AG20443 (cell line): ENCODE measurements at regions not wholly inside any gene's neighbourhood (a gene's known extent, or its start where the extent isn't known, plus 50 kb on each side); places are given as distances from the start of the nearest gene placed in this dataset.
"Not testable (repeated sequence)": the region's sequence is repeated elsewhere in the genome, so short reads cannot be mapped to it uniquely, and the experiment has no call there.

Experiments
- DNase-seq: peaks from one replicate; pipeline ENCODE4 v3.0.0; 2012; ENCODE audit warnings: low spot score, mixed read lengths

DNA sequence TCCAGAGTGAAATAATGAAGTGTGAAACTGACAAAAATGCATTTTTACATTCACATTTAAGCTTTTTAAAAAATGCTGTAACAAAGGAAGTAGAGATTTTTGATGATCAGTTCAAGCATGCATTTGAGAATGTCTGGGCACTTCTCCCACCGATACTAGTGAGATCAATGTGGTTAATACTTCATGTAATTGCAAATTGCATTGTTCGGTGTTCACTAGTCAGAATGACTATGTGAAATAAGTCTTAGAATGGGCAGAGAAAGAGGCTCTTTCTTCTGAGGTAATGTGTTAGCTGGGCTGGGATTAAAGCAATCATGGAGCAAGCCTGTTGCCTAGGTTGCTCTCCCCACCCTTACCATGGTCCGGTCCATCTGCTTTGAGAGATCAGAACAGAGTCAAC, 587.0 kb upstream of the GRM7 start:
- no peak for DNase-seq

DNA sequence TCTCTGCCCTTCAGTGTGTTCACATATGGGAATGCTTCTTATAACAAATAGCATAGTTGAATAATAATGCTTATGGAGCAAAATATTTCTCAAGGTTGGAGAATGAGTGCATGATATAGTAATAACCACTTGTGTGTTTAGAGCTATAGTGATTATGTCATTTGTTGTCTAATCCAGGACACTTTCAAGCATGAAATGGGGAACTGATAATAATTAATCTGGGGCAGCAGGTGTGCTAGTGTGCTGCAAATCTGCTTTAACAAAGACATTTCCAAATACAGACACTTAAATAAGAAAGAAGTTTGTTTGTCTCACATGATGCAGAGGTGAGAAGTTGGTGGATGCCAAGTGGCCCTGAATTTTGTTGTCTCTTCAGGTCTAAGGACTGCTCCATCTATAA, 579.3 kb upstream of the GRM7 start:
- DNase-seq: no peak

- no peak for DNase-seq
Observed at GRCh38 chr3:6282918-6283317, 578.0 kb upstream of the GRM7 start.

DNA sequence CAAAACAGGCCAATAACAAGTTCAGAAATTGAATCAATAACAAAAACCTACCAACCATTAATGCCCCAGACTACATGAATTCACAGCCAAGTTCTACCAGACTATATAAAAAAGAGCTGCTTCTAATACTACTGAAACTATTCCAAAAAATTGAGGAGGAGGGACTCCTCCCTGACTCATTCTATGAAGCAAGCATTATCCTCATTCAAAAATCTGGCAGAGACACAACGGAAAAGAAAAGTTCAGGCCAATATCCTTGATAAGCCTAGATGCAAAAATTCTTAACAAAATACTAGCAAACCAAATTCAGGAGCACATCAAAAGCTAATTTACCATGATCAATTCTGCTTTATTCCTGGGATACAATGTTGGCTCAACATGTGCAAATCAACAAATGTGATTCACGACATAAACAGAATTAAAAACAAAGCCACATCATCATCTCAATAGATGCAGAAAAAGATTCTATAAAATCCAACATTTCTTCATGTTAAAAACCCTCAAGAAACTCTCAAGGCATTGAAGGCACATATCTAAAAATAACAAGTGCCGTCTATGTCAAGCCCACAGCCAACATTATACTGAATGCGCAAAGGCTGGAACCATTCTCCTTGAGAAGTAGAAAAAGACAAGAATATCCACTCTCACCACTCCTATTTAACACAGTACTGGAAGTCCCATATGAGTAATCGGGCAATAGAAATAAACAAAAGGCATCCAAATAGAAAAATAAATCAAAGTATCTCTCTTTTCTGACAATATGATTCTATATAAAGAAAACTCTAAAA, 573.6 kb upstream of the GRM7 start:
- no peak for DNase-seq

DNA sequence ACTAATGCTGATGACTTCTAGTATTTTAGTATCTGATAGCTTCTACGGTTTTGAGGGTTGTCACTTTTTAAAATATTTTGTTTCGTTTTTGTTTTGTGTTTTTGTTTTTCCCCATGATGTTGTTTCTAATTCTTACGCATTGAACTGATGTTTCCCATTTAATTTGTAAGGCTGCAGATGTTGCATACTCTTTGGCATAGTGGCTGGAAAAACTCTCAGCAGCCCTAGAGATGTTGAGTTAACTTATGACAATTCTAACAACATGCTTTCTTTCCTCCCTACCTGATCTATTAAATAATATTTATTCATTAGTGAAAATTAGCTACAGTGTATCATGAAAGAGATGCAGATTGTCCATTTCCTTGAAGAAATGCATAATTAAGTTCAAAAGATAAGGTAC, 559.3 kb upstream of the GRM7 start:
- DNase-seq: no peak

DNA sequence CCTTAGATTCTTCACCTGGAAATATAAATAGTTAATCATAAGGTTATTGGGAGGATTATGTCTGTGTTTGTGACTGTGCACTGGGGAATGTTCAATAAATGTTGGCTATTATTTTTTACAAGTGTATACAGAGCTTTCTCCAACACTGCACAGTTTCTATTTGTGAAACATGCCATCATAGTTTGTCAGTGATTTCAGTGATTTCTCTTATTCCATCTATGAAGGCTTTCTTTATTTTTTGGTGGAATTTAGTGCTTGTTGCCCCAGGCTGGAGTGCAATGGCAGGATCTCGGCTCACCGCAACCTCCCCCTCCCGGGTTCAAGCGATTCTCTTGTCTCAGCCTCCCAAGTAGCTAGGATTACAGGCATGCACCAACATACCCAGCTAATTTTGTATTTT, 545.0 kb upstream of the GRM7 start:
- DNase-seq: no peak

- DNase-seq: no peak
Observed at GRCh38 chr3:6321999-6322398, 538.9 kb upstream of the GRM7 start.

DNA sequence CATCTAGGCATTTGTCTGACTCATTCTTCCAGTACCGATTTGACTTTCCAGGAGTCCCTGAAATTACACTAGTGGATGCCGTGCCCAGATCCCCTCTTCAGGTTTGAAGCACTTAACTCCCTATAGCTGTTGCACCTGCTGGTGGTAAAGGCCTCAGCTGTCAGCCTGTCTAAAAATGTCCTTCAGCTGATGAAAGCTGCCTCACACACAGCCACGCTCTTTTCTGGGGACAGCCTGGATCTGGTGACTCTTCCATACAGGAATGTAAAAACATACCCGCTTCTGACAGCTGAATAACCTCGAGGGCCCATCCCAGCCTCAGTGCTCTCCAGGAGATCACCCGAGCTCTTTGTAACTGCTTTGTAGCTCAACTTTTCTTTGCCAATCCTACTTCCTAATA, 534.1 kb upstream of the GRM7 start:
- DNase-seq: no peak

DNA sequence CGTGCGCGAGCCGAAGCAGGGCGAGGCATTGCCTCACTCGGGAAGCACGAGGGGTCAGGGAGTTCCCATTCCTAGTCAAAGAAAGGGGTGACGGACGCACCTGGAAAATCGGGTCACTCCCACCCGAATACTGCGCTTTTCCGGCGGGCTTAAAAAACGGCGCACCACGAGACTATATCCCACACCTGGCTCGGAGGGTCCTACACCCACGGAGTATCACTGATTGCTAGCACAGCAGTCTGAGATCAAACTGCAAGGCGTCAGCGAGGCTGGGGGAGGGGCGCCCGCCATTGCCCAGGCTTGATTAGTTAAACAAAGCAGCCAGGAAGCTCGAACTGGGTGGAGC, 520.0 kb upstream of the GRM7 start:
- DNase-seq: not testable (repeated sequence)

DNA sequence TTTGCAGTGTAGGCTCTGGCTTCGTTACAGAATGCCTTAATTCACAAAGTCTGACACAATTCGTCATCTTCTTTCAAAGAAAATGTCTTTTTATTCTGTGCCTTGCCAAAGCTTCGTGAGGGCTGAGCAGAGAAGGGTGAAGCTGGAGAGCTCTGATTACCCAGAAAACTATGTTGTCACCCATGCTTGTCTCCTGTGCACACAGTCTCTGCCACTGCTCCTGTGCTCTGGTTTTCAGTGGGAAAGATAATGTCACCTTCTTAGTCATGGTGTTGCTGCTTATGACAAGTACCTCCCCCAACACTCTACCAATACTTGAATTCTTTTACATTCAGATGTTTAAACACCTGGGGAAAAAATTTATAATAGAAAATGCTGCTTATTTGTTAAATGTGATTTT, 509.2 kb upstream of the GRM7 start:
- no peak for DNase-seq

GRCh38 chr3:6354653-6355052, 506.3 kb upstream of the GRM7 start:
- no peak for DNase-seq

DNA sequence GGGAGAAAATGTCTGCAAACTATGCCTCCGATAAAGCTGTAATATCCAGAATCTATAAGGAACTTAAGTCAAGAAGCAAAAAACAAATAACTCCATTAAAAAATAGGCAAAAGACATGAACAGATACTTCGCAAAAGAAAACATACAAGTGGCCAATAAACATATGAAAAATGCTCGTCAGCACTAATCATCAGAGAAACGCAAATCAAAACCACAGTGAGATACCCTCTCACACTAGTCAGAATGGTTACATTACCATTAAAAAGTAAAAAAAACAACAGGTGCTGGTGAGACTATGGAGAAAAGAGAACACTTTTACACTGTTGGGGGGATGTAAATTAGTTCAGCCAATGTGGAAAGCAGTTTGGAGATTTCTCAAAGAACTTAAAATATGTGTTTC, 498.5 kb upstream of the GRM7 start:
- DNase-seq: no peak

- DNase-seq: no peak
Observed at GRCh38 chr3:6367171-6367570, 493.7 kb upstream of the GRM7 start.

GRCh38 chr3:6392123-6392522, 468.8 kb upstream of the GRM7 start:
- no peak for DNase-seq

GRCh38 chr3:6394944-6395343, 466.0 kb upstream of the GRM7 start:
- no peak for DNase-seq

DNA sequence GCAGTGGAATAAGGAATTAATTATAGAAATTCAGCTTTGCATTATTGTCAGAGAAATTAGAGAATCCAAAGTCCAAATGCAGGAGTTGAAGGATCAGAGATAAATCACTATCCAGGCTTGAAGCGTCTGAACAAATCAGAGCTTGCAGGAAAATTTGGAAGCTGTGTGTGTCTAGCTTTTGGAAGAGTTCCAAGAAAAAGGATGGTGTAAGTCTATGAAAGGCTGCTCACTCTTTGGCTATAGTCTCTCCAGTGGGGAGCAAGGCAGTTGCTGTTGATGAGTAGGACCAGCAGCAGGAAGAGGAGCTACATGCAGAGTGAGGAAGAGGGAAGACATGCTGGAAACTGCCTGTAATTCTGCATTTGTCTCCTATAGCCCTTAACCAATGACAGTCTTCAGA, 464.3 kb upstream of the GRM7 start:
- no peak for DNase-seq

GRCh38 chr3:6402666-6403065, 458.2 kb upstream of the GRM7 start:
- DNase-seq: not testable (repeated sequence)

DNA sequence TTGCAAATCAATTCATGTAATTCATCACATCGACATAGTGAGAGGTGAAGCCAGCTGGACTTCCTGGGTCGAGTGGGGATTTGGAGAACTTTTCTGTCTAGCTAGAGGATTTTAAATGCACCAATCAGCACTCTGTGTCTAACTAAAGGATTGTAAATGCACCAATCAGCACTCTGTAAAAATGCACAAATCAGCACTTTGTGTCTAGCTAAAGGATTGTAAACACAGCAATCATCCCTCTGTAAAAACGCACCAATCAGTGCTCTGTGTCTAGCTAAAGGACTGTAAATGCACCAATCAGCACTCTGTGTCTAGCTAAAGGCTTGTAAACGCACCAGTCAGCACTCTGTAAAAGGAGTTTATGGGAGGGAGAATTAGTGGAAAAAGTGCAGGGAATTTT, 454.0 kb upstream of the GRM7 start:
- DNase-seq: not testable (repeated sequence)

- no peak for DNase-seq
Observed at GRCh38 chr3:6416049-6416661, 444.8 kb upstream of the GRM7 start.

GRCh38 chr3:6417174-6417573, 443.7 kb upstream of the GRM7 start:
- no peak for DNase-seq

GRCh38 chr3:6418485-6418884, 442.4 kb upstream of the GRM7 start:
- DNase-seq: no peak

DNA sequence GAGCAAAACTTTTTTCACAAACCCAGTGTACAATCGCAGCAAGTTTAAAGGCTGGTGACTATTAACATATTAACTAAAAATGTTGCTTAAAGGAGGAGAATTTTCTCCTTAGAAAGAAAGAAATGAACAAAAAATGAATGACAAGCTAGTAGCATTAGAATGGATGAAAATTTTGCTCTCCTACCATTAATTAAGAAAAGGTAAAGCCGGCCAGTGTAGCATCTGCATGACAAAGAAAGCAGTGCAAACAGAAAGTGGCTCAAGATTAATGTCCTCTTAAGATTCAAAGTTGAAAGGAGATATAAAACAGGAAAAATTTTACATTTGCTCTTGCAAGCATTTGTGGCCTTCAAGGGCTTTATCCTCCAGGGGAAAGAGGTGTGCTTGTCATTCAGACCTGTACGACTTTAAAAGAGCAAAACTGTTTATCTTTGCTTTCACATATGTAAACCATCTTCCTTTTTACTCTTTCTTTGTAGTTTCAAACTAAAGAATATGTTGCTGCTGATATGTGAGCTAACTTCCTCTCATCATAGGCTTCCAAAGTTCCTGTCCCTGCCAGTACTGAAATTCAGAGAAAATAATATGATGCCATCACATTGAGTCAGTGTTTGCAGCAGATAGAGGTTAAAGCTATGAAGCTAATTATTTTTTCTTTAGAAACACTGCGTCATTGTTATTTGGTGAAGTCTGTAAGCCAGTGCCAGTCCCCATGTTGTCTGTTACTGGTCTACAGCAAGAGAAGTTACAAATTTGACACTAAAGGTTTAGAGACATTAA, 439.1 kb upstream of the GRM7 start:
- no peak for DNase-seq

- DNase-seq: no peak
Observed at GRCh38 chr3:6425289-6425820, 435.6 kb upstream of the GRM7 start.
